IMR-90 (cell line): ENCODE measurements at regions not wholly inside any gene's neighbourhood (a gene's known extent, or its start where the extent isn't known, plus 50 kb on each side); places are given as distances from the start of the nearest gene placed in this dataset.

ENCODE experiments used
- BHLHE40 ChIP-seq: fragments of 150-350 bp; IDR thresholded peaks from 2 replicates; pipeline ENCODE4 v1.6.1; 2016; ENCODE audit warnings: mild to moderate bottlenecking, low read depth, low read length
- CHD1 ChIP-seq: IDR thresholded peaks from 2 replicates; pipeline ENCODE4 v1.6.1; 2012; ENCODE audit warnings: low read depth, low read length, improper control_type of control experiment
- CTCF ChIP-seq: conservative IDR thresholded peaks from 2 replicates; pipeline ENCODE4 v1.5.1; 2012; ENCODE audit warnings: mild to moderate bottlenecking, low read depth, low read length, improper control_type of control experiment
- FOS ChIP-seq: fragments of 150-350 bp; IDR thresholded peaks from 2 replicates; pipeline ENCODE4 v1.6.1; 2016; ENCODE audit warnings: low read depth, low read length
- MAFK ChIP-seq: IDR thresholded peaks from 2 replicates; pipeline ENCODE4 v1.6.1; 2012; ENCODE audit warnings: low read depth, low read length, improper control_type of control experiment
- MAZ ChIP-seq: IDR thresholded peaks from 2 replicates; pipeline ENCODE4 v1.6.1; 2012; ENCODE audit warnings: low read depth, mild to moderate bottlenecking, low read length, improper control_type of control experiment, moderate library complexity, borderline replicate concordance
- MXI1 ChIP-seq: IDR thresholded peaks from 2 replicates; pipeline ENCODE4 v1.6.1; 2012; ENCODE audit warnings: low read depth, mild to moderate bottlenecking, low read length, moderate library complexity, borderline replicate concordance
- NFE2L2 ChIP-seq: fragments of 150-350 bp; IDR thresholded peaks from 2 replicates; pipeline ENCODE4 v1.6.1; 2016; ENCODE audit warnings: low read depth, mild to moderate bottlenecking, low read length
- POLR2A ChIP-seq: IDR thresholded peaks from 2 replicates; pipeline ENCODE4 v1.6.1; 2012; ENCODE audit warnings: mild to moderate bottlenecking, low read depth, low read length
- RFX5 ChIP-seq: IDR thresholded peaks from 2 replicates; pipeline ENCODE4 v1.8.0; 2012; ENCODE audit warnings: low read depth, mild to moderate bottlenecking, low read length, moderate library complexity
- SMC3 ChIP-seq: fragments of 150-350 bp; IDR thresholded peaks from 2 replicates; pipeline ENCODE4 v1.6.1; 2016; ENCODE audit warnings: low read depth, mild to moderate bottlenecking, antibody characterized with exemption, low read length, moderate library complexity
- USF2 ChIP-seq: fragments of 150-350 bp; IDR thresholded peaks from 2 replicates; pipeline ENCODE4 v1.6.1; 2017; ENCODE audit warnings: mild to moderate bottlenecking, antibody characterized with exemption, low read length, low read depth

GRCh38 chr1:30353637-30354036, 369.7 kb downstream of the MATN1 start:
- no peak for TF ChIP-seq POLR2A
- no peak for TF ChIP-seq CTCF
- no peak for TF ChIP-seq SMC3
- TF ChIP-seq USF2 = no peak
- TF ChIP-seq NFE2L2 = no peak
- no peak for TF ChIP-seq FOS
- TF ChIP-seq MAZ = no peak
- TF ChIP-seq CHD1 = no peak
- no peak for TF ChIP-seq BHLHE40
- TF ChIP-seq MAFK = no peak
- TF ChIP-seq MXI1 = no peak
- no peak for TF ChIP-seq RFX5
